Tongue (tissue), 1 donor: ENCODE measurements at regions not wholly inside any gene's neighbourhood (a gene's known extent, or its start where the extent isn't known, plus 50 kb on each side); places are given as distances from the start of the nearest gene placed in this dataset.
"Not testable (repeated sequence)": the region's sequence is repeated elsewhere in the genome, so short reads cannot be mapped to it uniquely, and the experiment has no call there.

ENCODE experiments used
- DNase-seq: peaks from one replicate; pipeline ENCODE4 v3.0.0-alpha.2; 2015

GRCh38 chr2:146458585-146458984 is 1386.2 kb upstream of the ACVR2A start:
- DNase-seq: no peak

DNA sequence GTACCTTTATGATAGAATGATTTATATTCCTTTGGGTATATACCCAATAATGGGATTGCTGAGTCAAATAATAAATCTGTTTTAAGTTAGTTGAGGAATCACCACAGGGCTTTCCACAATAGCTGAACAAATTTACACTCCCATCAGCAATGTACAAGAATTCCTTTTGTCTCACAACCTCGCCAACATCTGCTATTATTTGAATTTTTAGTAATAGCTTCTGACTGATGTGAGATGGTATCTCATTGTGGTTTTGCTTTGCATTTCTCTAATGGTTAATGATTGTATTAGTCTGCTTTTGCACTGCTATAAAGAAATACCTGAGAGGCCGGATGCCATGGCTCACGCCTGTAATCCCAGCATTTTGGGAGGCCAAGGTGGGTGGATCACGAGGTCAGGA is 1387.6 kb upstream of the ACVR2A start:
- DNase-seq: no peak

- no peak for DNase-seq
Observed at GRCh38 chr2:146455325-146455724, 1389.5 kb upstream of the ACVR2A start.

DNA sequence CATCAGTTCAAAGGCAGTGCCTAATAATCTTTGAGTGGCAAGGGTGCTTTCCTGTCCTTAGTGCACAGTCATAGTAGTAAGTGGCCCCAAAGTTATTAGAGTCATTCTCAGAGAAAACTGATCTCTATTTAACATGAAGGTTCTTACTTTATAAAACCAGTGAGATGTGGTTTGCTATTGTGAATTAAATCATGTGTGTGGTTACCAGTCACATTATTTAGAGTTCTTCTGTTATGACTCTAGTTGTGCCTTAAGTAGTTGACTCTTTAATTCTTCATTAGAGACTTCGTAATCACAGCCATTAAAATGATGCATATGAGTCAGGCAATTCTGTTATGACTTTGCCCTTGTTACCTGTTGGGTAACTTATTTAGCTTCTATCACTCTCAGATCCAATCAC is 1392.9 kb upstream of the ACVR2A start:
- no peak for DNase-seq

GRCh38 chr2:146450131-146450530 is 1394.7 kb upstream of the ACVR2A start:
- DNase-seq: no peak

- no peak for DNase-seq
Observed at GRCh38 chr2:146444987-146445386, 1399.8 kb upstream of the ACVR2A start.

GRCh38 chr2:146444085-146444484 is 1400.7 kb upstream of the ACVR2A start:
- no peak for DNase-seq

DNA sequence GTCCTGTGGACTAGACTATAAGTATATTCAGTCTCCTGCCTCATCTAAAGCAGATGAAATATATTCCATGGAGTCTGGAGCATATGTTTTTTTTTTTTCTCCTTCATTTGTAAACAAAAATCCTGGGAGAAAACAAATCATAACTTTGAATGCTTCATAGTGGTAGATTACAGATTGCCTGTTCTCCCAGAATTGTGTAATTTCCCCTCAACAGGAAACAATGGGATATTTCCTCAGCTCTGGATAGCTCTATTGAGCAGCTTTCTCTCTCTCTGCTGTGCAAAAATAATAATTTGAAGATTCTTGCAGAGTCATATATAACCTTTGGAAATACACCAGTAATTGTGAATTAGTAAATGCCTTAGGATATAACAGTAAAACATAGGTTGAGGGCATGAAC is 1406.6 kb upstream of the ACVR2A start:
- no peak for DNase-seq

DNA sequence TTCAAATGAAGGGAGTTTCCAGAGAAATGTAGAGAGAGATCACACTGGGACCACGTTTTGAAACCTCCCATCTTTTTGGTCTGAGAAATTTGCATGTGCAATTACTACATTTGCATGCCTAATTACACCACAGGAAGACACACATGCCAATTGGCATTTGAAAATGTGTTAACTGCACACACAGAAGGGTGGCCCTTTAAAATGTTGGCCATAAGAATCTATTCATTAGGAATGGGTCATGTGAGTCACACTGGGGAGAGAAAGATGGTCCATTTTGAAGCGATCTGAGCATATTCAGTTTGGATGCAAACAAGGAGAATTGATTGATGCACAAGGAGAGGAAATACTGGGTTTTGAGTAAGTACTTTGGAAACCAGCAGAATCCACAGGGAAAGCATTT is 1407.1 kb upstream of the ACVR2A start:
- DNase-seq: no peak

DNA sequence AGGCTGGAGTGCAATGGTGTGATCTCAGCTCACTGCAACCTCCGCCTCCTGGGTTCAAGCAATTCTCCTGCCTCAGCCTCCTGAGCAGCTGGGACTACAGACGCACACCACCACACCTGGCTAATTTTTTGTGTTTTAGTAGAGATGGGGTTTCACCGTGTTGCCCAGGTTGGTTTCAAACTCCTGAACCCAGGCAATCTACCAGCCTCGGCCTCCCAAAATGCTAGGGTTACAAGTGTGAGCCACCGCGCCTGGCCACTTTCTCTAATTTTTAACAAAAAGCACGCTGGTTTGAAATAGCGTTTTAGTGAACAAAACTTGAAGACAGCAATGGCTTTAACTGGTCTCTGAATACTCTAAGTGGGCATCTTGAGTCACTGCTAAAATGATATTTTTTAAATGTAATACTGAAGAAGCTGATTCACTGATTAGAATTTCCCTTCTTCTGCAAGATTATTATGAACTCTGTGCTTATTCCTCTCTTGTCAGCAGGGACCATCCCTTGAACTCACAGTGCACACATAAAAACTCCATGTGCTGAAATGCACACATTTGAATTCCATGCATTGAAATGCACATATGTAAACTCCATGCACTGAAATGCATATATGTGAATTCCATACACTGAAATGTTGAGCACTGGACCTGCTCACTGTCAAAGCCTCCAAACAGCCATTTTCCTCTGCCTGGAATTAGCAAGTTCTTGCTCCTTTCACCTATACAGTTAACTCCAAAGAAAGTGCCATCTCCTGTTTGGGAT is 1411.5 kb upstream of the ACVR2A start:
- DNase-seq: no peak

DNA sequence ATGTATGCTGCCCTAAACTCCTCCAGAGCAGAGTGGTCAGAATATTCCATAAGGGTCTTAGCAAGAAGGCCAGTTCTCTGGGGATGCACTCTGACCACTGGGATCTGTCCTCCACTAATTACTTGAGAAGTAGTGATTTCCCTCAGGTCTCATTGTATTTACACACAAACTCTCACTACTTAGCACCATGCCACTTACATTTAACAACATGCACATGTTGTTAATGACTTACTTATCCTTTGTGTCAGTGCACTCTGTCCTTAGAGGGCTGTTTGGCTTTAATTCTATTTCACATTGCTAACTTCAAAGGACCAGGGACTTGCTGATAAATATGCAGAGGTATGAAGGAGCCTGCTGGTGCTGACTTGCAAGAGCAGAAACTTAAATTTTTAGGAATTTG is 1415.5 kb upstream of the ACVR2A start:
- no peak for DNase-seq

DNA sequence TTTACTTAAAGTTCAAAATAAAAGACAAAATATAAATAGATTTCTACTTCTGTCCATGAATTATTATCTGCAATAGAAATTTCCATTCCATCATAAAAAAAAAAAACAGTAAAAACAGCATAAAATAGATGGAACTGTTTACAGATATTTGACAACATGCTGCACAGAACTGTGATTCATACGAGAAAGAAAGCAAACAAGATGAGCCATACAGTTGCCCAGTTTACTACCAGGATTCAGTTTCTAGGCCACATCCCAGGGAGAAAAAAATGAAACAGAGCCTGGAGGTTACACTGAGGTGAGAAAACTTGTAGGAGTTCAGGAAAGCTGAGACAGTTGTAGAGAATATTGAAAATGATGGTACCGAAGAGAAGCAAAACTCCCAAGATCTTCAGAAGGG is 1426.9 kb upstream of the ACVR2A start:
- DNase-seq: no peak

GRCh38 chr2:146415291-146415690 is 1429.5 kb upstream of the ACVR2A start:
- DNase-seq: no peak

DNA sequence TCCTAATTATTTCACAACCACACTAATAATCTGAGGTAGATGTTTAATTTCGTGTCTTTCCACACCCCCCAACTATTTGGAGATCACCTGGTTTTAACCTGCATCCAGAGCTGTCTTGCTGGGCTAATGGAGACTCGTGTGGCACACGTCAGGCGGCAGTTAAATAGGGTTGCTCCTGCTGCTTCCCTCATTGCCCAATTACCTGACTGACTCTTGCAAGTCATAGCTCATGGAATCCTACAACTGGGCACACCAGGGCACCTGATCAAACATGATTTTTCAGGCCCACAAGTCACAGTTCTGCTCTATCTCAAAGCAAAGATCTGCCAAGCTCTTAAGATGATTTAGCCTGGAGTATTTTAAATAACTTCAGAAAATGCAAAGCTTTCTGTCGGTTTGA is 1430.4 kb upstream of the ACVR2A start:
- no peak for DNase-seq

- DNase-seq: no peak
Observed at GRCh38 chr2:146413086-146413610, 1431.7 kb upstream of the ACVR2A start.

DNA sequence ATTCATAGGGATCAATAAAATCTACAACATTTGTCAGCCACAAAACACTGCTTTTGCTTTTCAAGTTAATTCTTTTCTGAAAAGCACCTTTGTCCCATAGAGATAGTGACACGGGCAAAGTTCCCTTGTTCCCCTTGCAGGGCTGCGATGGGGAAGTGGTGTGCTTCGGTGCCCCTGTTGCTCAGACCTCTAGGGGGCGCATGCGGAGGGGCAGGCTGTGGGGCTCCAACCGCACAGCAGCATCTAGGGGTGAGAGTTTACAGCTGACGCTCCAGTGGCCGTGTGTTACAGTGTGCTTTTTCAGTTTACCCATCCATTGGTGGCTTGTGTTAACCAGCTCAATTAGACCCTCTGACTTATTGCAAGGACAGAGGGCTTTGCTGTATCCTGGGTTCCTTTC is 1432.2 kb upstream of the ACVR2A start:
- no peak for DNase-seq

GRCh38 chr2:146405402-146406309 is 1439.2 kb upstream of the ACVR2A start:
- DNase-seq: not testable (repeated sequence)

GRCh38 chr2:146403546-146404160 is 1441.2 kb upstream of the ACVR2A start:
- DNase-seq: not testable (repeated sequence)

DNA sequence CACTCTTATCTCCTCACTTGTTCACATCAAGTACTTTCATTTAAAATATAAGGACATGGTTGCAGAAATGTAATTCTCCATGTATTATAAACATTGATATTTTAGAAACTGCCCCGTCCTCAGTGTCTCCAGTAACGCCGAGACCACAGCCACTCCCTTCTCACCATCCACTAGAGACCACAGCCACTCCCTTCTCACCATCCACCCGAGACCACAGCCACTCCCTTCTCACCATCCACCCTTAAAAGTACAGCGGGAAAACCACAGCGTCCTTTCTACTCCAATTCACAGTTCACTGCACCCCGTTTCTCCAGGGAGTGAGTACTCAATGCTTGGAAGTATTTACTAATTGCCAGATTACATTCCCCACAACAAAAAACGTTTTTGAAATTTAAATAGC is 1452.2 kb upstream of the ACVR2A start:
- no peak for DNase-seq

GRCh38 chr2:146392186-146392585 is 1452.6 kb upstream of the ACVR2A start:
- DNase-seq: no peak

DNA sequence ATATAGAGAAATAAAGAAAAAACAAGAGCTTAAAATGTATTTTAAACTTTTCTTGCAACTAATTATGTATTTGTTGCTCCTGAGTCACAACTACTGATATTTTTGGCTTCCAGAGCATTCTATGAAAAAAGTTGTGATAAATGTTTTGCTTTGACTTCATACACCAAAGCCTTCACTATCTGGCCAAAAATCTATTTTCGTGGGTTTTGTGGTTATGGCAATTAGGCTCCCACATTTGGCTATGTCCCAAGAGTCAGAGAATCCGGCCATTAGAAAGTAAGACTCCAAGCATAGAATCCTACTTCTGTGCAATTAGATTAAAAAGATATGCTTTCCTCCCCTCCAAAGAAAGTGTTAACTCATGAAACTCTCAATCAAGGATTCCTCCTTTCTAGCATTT is 1456.1 kb upstream of the ACVR2A start:
- DNase-seq: no peak

DNA sequence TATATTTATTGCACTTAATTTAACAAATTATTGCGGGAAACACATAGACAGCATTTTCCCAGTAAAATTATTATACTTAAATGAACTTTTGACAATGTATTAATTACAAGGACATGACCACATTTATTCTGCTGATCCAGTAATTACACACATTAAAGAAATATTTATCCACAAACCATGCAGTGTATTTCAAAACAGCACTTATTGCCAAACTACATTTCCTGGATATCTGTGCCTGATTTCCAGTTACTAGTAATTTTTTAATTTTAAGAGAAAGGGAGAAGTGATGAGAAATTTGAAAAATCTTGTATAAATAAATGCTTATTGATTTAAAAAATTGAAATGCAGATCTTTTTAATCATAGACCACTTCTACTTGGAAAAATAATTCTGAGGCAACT is 1458.7 kb upstream of the ACVR2A start:
- DNase-seq: no peak

- DNase-seq: no peak
Observed at GRCh38 chr2:146385031-146385430, 1459.8 kb upstream of the ACVR2A start.
